ENCODE measurements at regions not wholly inside any gene's neighbourhood (a gene's known extent, or its start where the extent isn't known, plus 50 kb on each side); places are given as distances from the start of the nearest gene placed in this dataset.

- H3K36me3 ChIP-seq = no peaks in the 10 kb centered on the region
- intact Hi-C loops (cut with DNase I; ENCODE audit: low total_unique reads) (no loop called here), in situ Hi-C loops (cut with MboI; ENCODE audit: low pct_ligation_motif_present in 1 of 4, low pct_unique_long_range_greater_than_20kb in 1 of 4, low sequenced_read_pairs in 3 of 4) (no loop called here)
- no peak overlapping the region for H3K4me3 ChIP-seq
- 28 to 53% methylated on average over 5 to 6 of the region's 6 CpGs for WGBS, 2 donors (ENCODE audit: low coverage in 1 of 2)
- TF ChIP-seq CTCF (IDR thresholded peaks at IDR 0.05) = no peak
- TF ChIP-seq EP300 (IDR thresholded peaks at IDR 0.05; ENCODE audit: low read depth) = no peak
- TF ChIP-seq POLR2AphosphoS5 (IDR thresholded peaks at IDR 0.05) = no peak
- no peak for TF ChIP-seq POLR2A (IDR thresholded peaks at IDR 0.05)
- DNase-seq = no peak
- no peaks in the 10 kb centered on the region for H3K27me3 ChIP-seq
- peaks cover 0 to 47% (median 18%) of the 10 kb centered on the region in 4 donors for H3K4me1 ChIP-seq
- peak overlapping the region; percentile 70 to 76 (median 75) for H3K27ac ChIP-seq
- H3K9me3 ChIP-seq = no peaks in the 10 kb centered on the region
Measured at GRCh38 chr4:38385093-38386004, 278.6 kb upstream of the KLF3 start.

GRCh38 chr4:38386005-38386551 is 277.9 kb upstream of the KLF3 start:
- no peak for TF ChIP-seq POLR2AphosphoS5 (IDR thresholded peaks at IDR 0.05)
- TF ChIP-seq POLR2A (IDR thresholded peaks at IDR 0.05) = no peak
- intact Hi-C loops (cut with DNase I; ENCODE audit: low total_unique reads) = no loop called here
- WGBS, 2 donors (ENCODE audit: low coverage in 1 of 2) = 36 to 52% methylated on average over 2 of the region's 2 CpGs
- no peak overlapping the region for H3K4me3 ChIP-seq
- no peaks in the 10 kb centered on the region for H3K36me3 ChIP-seq
- H3K27ac ChIP-seq = peak overlapping the region; percentile 70 to 76 (median 75)
- no peak for DNase-seq
- H3K9me3 ChIP-seq = no peaks in the 10 kb centered on the region
- peaks cover 0 to 47% (median 18%) of the 10 kb centered on the region in 4 donors for H3K4me1 ChIP-seq
- no peaks in the 10 kb centered on the region for H3K27me3 ChIP-seq
- in situ Hi-C loops (cut with MboI; ENCODE audit: low pct_ligation_motif_present in 1 of 4, low pct_unique_long_range_greater_than_20kb in 1 of 4, low sequenced_read_pairs in 3 of 4) = no loop called here

- TF ChIP-seq POLR2AphosphoS5 (IDR thresholded peaks at IDR 0.05) (no peak), POLR2A (IDR thresholded peaks at IDR 0.05) (no peak), CTCF (IDR thresholded peaks at IDR 0.05) (no peak), EP300 (IDR thresholded peaks at IDR 0.05; ENCODE audit: low read depth) (no peak)
- Histone ChIP-seq H3K4me1 (peaks cover 0 to 47% (median 18%) of the 10 kb centered on the region in 4 donors), H3K27me3 (no peaks in the 10 kb centered on the region), H3K27ac (peak overlapping the region; percentile 70 to 76 (median 75)), H3K9me3 (no peaks in the 10 kb centered on the region), H3K4me3 (no peak overlapping the region), H3K36me3 (no peaks in the 10 kb centered on the region)
- in situ Hi-C loops (cut with MboI; ENCODE audit: low pct_ligation_motif_present in 1 of 4, low pct_unique_long_range_greater_than_20kb in 1 of 4, low sequenced_read_pairs in 3 of 4) = no loop called here
- 45 to 63% methylated on average over 1 to 2 of the region's 2 CpGs for WGBS, 2 donors (ENCODE audit: low coverage in 1 of 2)
- intact Hi-C loops (cut with DNase I; ENCODE audit: low total_unique reads) = no loop called here
- DNase-seq = no peak
Measured at GRCh38 chr4:38386654-38387188, 277.3 kb upstream of the KLF3 start.

GRCh38 chr4:38387348-38387747 is 276.7 kb upstream of the KLF3 start:
- no peak for TF ChIP-seq EP300 (IDR thresholded peaks at IDR 0.05; ENCODE audit: low read depth)
- no peak for TF ChIP-seq POLR2A (IDR thresholded peaks at IDR 0.05)
- no peak for TF ChIP-seq POLR2AphosphoS5 (IDR thresholded peaks at IDR 0.05)
- no peak for TF ChIP-seq CTCF (IDR thresholded peaks at IDR 0.05)
- intact Hi-C loops (cut with DNase I; ENCODE audit: low total_unique reads) = no loop called here
- WGBS, 2 donors (ENCODE audit: low coverage in 1 of 2) = 57 to 74% methylated on average over 1 of the region's 1 CpG
- H3K36me3 ChIP-seq = no peaks in the 10 kb centered on the region
- peak; percentile 48 for DNase-seq
- in situ Hi-C loops (cut with MboI; ENCODE audit: low pct_ligation_motif_present in 1 of 4, low pct_unique_long_range_greater_than_20kb in 1 of 4, low sequenced_read_pairs in 3 of 4) = no loop called here
- peaks cover 0 to 47% (median 18%) of the 10 kb centered on the region in 4 donors for H3K4me1 ChIP-seq
- H3K9me3 ChIP-seq = peaks cover 0 to 4% of the 10 kb centered on the region in 2 donors
- H3K27me3 ChIP-seq = no peaks in the 10 kb centered on the region
- no peak overlapping the region for H3K4me3 ChIP-seq
- peak overlapping the region in 3 of 4 donors; percentile 70 to 76 (median 74) for H3K27ac ChIP-seq
